OCI-LY7 (cell line): ENCODE measurements at regions not wholly inside any gene's neighbourhood (a gene's known extent, or its start where the extent isn't known, plus 50 kb on each side); places are given as distances from the start of the nearest gene placed in this dataset.

Source experiments
- CTCF ChIP-seq: fragments of 200-600 bp; sonication (generic); conservative IDR thresholded peaks from 2 replicates; pipeline ENCODE4 v1.5.1; 2014; ENCODE audit warnings: mild to moderate bottlenecking, antibody characterized with exemption, low read length, moderate library complexity, mixed read lengths
- EZH2phosphoT487 ChIP-seq: fragments of 200-600 bp; sonication (generic); IDR thresholded peaks from 2 replicates; pipeline ENCODE4 v1.6.1; 2018; ENCODE audit warnings: low read depth, borderline replicate concordance, mild to moderate bottlenecking, mixed run types, antibody characterized with exemption, low read length, moderate library complexity, mixed read lengths

DNA sequence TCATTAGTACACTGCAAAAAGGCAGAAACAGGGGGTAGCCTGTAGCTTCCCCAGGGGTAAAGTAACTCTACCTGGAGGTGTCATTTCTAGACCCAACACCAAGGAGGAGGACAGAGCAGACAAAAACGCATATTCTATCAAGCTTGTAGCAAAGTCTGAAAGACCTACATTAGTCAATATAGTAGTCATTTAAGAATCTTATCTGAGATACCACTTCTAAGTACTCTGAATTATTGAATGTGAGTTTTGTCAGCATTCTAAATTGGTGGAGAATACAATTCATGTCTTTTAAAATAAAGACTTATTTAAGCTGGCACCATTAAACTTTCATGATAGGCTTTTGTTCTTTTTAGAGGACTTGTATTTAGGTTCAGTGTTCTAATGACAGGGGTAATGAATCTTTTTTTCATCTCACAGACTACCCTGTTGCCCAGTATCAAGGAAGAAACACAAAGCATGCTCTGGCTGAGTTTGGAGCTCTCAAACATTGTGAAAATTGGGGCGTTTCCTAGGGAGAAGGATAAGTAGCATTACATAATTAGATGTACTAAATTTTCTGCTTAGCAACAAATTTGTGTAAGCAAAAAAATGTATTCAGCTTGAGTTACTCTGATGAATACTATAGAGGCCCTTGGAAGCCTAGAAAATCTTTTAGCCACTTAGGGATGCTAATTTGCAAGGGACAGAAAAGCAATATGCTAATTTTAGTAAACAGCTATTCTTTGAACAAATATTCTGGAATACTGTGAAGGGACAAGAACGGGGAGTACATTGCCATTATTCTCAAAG, 255.4 kb upstream of the HSF2 start:
- TF ChIP-seq CTCF (no peak), EZH2phosphoT487 (no peak)
